HL-60 (cell line): ENCODE measurements at regions not wholly inside any gene's neighbourhood (a gene's known extent, or its start where the extent isn't known, plus 50 kb on each side); places are given as distances from the start of the nearest gene placed in this dataset.

ENCODE experiments used
- DNase-seq, 2 experiments: peaks; one replicate each; pipeline ENCODE4 v3.0.0-alpha.2; 2010 to 2020; ENCODE audit warnings: low read depth in 1 of 2, low spot score in 1 of 2
- H3K27ac ChIP-seq: fragments of 250-450 bp; sonication (Bioruptor Pico); replicated peaks from 2 replicates; pipeline ENCODE4 v1.5.1; 2020; ENCODE audit warnings: mild to moderate bottlenecking, moderate library complexity
- H3K27me3 ChIP-seq: fragments of 250-450 bp; sonication (Bioruptor Pico); 2 replicates; pipeline ENCODE4 v1.5.1; 2021; ENCODE audit warnings: mild to moderate bottlenecking, moderate library complexity; ENCODE audit not compliant: insufficient read depth, poor library complexity, severe bottlenecking
- H3K4me3 ChIP-seq: replicated peaks from 2 replicates; pipeline ENCODE4 v1.5.1; 2011; ENCODE audit warnings: mild to moderate bottlenecking, control low read depth, low read length; ENCODE audit not compliant: insufficient read depth
- CTCF ChIP-seq: IDR thresholded peaks from one replicate; pipeline ENCODE4 v1.5.1; 2011; ENCODE audit warnings: low read length, control low read depth, inconsistent platforms; ENCODE audit not compliant: insufficient read depth
- GABPA ChIP-seq: IDR thresholded peaks from 2 replicates; pipeline ENCODE4 v1.6.1; 2012; ENCODE audit warnings: low read depth
- POLR2AphosphoS5 ChIP-seq: IDR thresholded peaks from 2 replicates; pipeline ENCODE4 v1.6.1; 2012; ENCODE audit warnings: low read depth
- REST ChIP-seq: IDR thresholded peaks from 2 replicates; pipeline ENCODE4 v1.6.1; 2012; ENCODE audit warnings: low read depth; ENCODE audit not compliant: insufficient replicate concordance
- SPI1 ChIP-seq: IDR thresholded peaks from 2 replicates; pipeline ENCODE4 v1.6.1; 2012; ENCODE audit warnings: low read depth, mild to moderate bottlenecking, borderline replicate concordance

GRCh38 chr6:20008131-20008530, 171.0 kb downstream of the ID4 start:
- H3K4me3 ChIP-seq, result no peak overlapping the region
- DNase-seq, result no peak
- TF ChIP-seq POLR2AphosphoS5 (no peak), REST (no peak), SPI1 (no peak), GABPA (no peak), CTCF (no peak)
- no peaks in the 10 kb centered on the region for H3K27me3 ChIP-seq
- H3K27ac ChIP-seq, result no peak overlapping the region

- no peak for DNase-seq
- no peak overlapping the region for H3K4me3 ChIP-seq
- no peaks in the 10 kb centered on the region for H3K27me3 ChIP-seq
- TF ChIP-seq CTCF, result no peak
- no peak for TF ChIP-seq SPI1
- TF ChIP-seq REST, result no peak
- no peak for TF ChIP-seq POLR2AphosphoS5
- no peak for TF ChIP-seq GABPA
- H3K27ac ChIP-seq, result no peak overlapping the region
Measured at GRCh38 chr6:20013066-20013861, 176.1 kb downstream of the ID4 start.

- no peak for TF ChIP-seq REST
- TF ChIP-seq GABPA, result no peak
- TF ChIP-seq POLR2AphosphoS5, result no peak
- TF ChIP-seq CTCF, result no peak
- no peak for TF ChIP-seq SPI1
- H3K4me3 ChIP-seq, result no peak overlapping the region
- no peaks in the 10 kb centered on the region for H3K27me3 ChIP-seq
- DNase-seq, result no peak
- H3K27ac ChIP-seq, result no peak overlapping the region
Measured at GRCh38 chr6:20014508-20014907, 177.3 kb downstream of the ID4 start.
